HCT116 (cell line): ENCODE measurements at regions not wholly inside any gene's neighbourhood (a gene's known extent, or its start where the extent isn't known, plus 50 kb on each side); places are given as distances from the start of the nearest gene placed in this dataset.

ENCODE experiments used
- ATAC-seq: fragments of 200-7000 bp; cut with Tn5 transposase; 2 replicates; pipeline ENCODE4 v1.9.1; 2020; ENCODE audit warnings: mild to moderate bottlenecking, moderate library complexity
- BruUV-seq: library from RNA; stranded (reverse); fragments of 400-500 nt; replicated peaks from 2 replicates; lab custom pipeline; 2021; lab: Mats Ljungman, UMichigan
- CTCF ChIA-PET: fragments of 300-600 bp; sonication (Branson Sonifier 250); formaldehyde crosslinking; loops from one replicate; lab custom pipeline; 2021; ENCODE audit warnings: antibody characterized with exemption; lab: Charles Lee
- POLR2A ChIA-PET: fragments of 300-600, 350-600 bp; sonication (Branson Sonifier 250); formaldehyde crosslinking; loops from one replicate; lab custom pipeline; 2021; ENCODE audit warnings: antibody characterized with exemption; lab: Charles Lee
- RAD21 ChIA-PET, 2 experiments: fragments of 300-600 bp; sonication (Branson Sonifier 250); formaldehyde crosslinking; loops; one replicate each; lab custom pipeline; 2023; ENCODE audit warnings: low total read pairs in 2 of 2; ENCODE audit not compliant: uncharacterized antibody in 2 of 2, unreplicated experiment in 2 of 2, low non-redundant PET in 1 of 2; lab: Charles Lee
- DNase-seq: peaks from one replicate; pipeline ENCODE4 v3.0.0-alpha.2; 2010; ENCODE audit warnings: low read depth, low spot score
- H2AFZ ChIP-seq: fragments of 200-600 bp; shearing (Covaris generic), sonication (generic); 2 replicates; pipeline ENCODE4 v1.6.1; 2017; ENCODE audit warnings: low read depth, mixed run types, mixed read lengths, antibody characterized with exemption, low read length; ENCODE audit not compliant: poor library complexity, severe bottlenecking
- H3K27ac ChIP-seq: 2 replicates; pipeline ENCODE4 v1.5.1; 2012; ENCODE audit warnings: low read depth, low read length
- H3K27me3 ChIP-seq: fragments of 200-600 bp; sonication (generic); 2 replicates; pipeline ENCODE4 v1.6.1; 2016; ENCODE audit warnings: mixed run types, low read length, mixed read lengths; ENCODE audit not compliant: insufficient read depth
- H3K36me3 ChIP-seq, 2 experiments: fragments of 200-500 bp in 1 of 2; fragments of 200-600 bp in 1 of 2; sonication (Bioruptor generic) in 1 of 2; sonication (generic) in 1 of 2; 2 replicates each; pipeline versions ENCODE4 v1.5.1 to v1.6.1; 2014 to 2016; ENCODE audit warnings: low read length in 2 of 2, inconsistent platforms in 1 of 2, mixed read lengths in 1 of 2, mixed run types in 1 of 2; ENCODE audit not compliant: insufficient read depth in 2 of 2, control insufficient read depth in 1 of 2
- H3K4me1 ChIP-seq, 2 experiments: fragments of 200-600 bp in 1 of 2; sonication (generic) in 1 of 2; 2 replicates each; pipeline versions ENCODE4 v1.5.1 to v1.6.1; 2012 to 2017; ENCODE audit warnings: low read length in 2 of 2, inconsistent platforms in 1 of 2, mild to moderate bottlenecking in 1 of 2, mixed read lengths in 1 of 2, mixed run types in 1 of 2, moderate library complexity in 1 of 2; ENCODE audit not compliant: insufficient read depth in 2 of 2, control insufficient read depth in 1 of 2
- H3K4me2 ChIP-seq: fragments of 200-600 bp; sonication (generic); 2 replicates; pipeline ENCODE4 v1.6.1; 2017; ENCODE audit warnings: mixed run types, low read length, mixed read lengths
- H3K4me3 ChIP-seq, 2 experiments: fragments of 200-600 bp in 1 of 2; sonication (generic) in 1 of 2; replicated peaks in 1 of 2; 2 replicates each; pipeline ENCODE4 v1.5.1; 2011 to 2016; ENCODE audit warnings: low read length in 2 of 2, control low read depth in 1 of 2, low read depth in 1 of 2, mild to moderate bottlenecking in 1 of 2, mixed read lengths in 1 of 2, mixed run types in 1 of 2
- H3K79me2 ChIP-seq: fragments of 200-600 bp; sonication (generic); 2 replicates; pipeline ENCODE4 v1.6.1; 2017; ENCODE audit warnings: mild to moderate bottlenecking, mixed run types, low read length, moderate library complexity, mixed read lengths; ENCODE audit not compliant: insufficient read depth
- H3K9ac ChIP-seq: fragments of 200-600 bp; sonication (generic); 2 replicates; pipeline ENCODE4 v1.6.1; 2016; ENCODE audit warnings: low read length, mixed read lengths
- H3K9me2 ChIP-seq: fragments of 200-600 bp; sonication (generic), shearing (Covaris generic); 2 replicates; pipeline ENCODE4 v1.6.1; 2017; ENCODE audit warnings: mixed run types, mild to moderate bottlenecking, moderate library complexity; ENCODE audit not compliant: insufficient read depth
- H3K9me3 ChIP-seq, 2 experiments: fragments of 200-500 bp in 1 of 2; fragments of 200-600 bp in 1 of 2; sonication (Bioruptor generic) in 1 of 2; sonication (generic) in 1 of 2; 2 replicates each; pipeline ENCODE4 v1.6.1; 2014 to 2017; ENCODE audit warnings: low read length in 2 of 2, mixed read lengths in 2 of 2, inconsistent platforms in 1 of 2, low read depth in 1 of 2, mild to moderate bottlenecking in 1 of 2, mixed run types in 1 of 2, moderate library complexity in 1 of 2; ENCODE audit not compliant: control insufficient read depth in 1 of 2, insufficient read depth in 1 of 2
- H4K20me1 ChIP-seq: fragments of 200-600 bp; sonication (generic), shearing (Covaris generic); 2 replicates; pipeline ENCODE4 v1.6.1; 2017; ENCODE audit warnings: mixed run types, mild to moderate bottlenecking, moderate library complexity; ENCODE audit not compliant: insufficient read depth
- CBX3 ChIP-seq: IDR thresholded peaks from 2 replicates; pipeline ENCODE4 v1.6.1; 2012; ENCODE audit warnings: low read depth
- CEBPB ChIP-seq: IDR thresholded peaks from 2 replicates; pipeline ENCODE4 v1.6.1; 2012; ENCODE audit warnings: low read depth
- ELF1 ChIP-seq: IDR thresholded peaks from 2 replicates; pipeline ENCODE4 v1.6.1; 2012; ENCODE audit warnings: low read depth, borderline replicate concordance
- EZH2 ChIP-seq: fragments of 200-600 bp; sonication (generic); IDR thresholded peaks from 2 replicates; pipeline ENCODE4 v1.6.1; 2017; ENCODE audit warnings: antibody characterized with exemption, mixed run types
- FOSL1 ChIP-seq: IDR thresholded peaks from 2 replicates; pipeline ENCODE4 v1.6.1; 2012; ENCODE audit warnings: low read depth
- JUND ChIP-seq: IDR thresholded peaks from 2 replicates; pipeline ENCODE4 v1.6.1; 2012
- SIN3A ChIP-seq: IDR thresholded peaks from 2 replicates; pipeline ENCODE4 v1.6.1; 2012; ENCODE audit warnings: low read depth
- SP1 ChIP-seq: IDR thresholded peaks from 2 replicates; pipeline ENCODE4 v1.6.1; 2012; ENCODE audit warnings: low read depth
- SRF ChIP-seq: IDR thresholded peaks from 2 replicates; pipeline ENCODE4 v1.6.1; 2012; ENCODE audit warnings: low read depth
- YY1 ChIP-seq: IDR thresholded peaks from 2 replicates; pipeline ENCODE4 v1.6.1; 2011; ENCODE audit warnings: low read length, low read depth, moderate library complexity, mild to moderate bottlenecking; ENCODE audit not compliant: insufficient replicate concordance; ENCODE audit errors: extremely low read depth
- intact Hi-C: fragments of 100-400 bp; cut with micrococcal nuclease; formaldehyde crosslinking; loops from 2 replicates; pipeline ENCODE4 v1.10.0; 2022
- TF ChIP-seq, protein P1 (sequence below): IDR thresholded peaks from 2 replicates; pipeline ENCODE4 v1.6.1; 2012
- TF ChIP-seq, protein P2 (sequence below): IDR thresholded peaks from 2 replicates; pipeline ENCODE4 v1.6.1; 2011; ENCODE audit warnings: mild to moderate bottlenecking, low read length, moderate library complexity; ENCODE audit not compliant: insufficient replicate concordance; ENCODE audit errors: extremely low read depth
- TF ChIP-seq, protein P3 (sequence below), 3 experiments: fragments of 200-600 bp in 1 of 3; sonication (generic) in 1 of 3; IDR thresholded peaks in 2 of 3; conservative IDR thresholded peaks in 1 of 3; 2 replicates each; pipeline ENCODE4 v1.5.1; 2012 to 2017; ENCODE audit warnings: low read depth in 2 of 3, low read length in 2 of 3, antibody characterized with exemption in 1 of 3, borderline replicate concordance in 1 of 3, control low read depth in 1 of 3, mild to moderate bottlenecking in 1 of 3, mixed read lengths in 1 of 3, mixed run types in 1 of 3, moderate library complexity in 1 of 3; ENCODE audit not compliant: insufficient read depth in 1 of 3

DNA sequence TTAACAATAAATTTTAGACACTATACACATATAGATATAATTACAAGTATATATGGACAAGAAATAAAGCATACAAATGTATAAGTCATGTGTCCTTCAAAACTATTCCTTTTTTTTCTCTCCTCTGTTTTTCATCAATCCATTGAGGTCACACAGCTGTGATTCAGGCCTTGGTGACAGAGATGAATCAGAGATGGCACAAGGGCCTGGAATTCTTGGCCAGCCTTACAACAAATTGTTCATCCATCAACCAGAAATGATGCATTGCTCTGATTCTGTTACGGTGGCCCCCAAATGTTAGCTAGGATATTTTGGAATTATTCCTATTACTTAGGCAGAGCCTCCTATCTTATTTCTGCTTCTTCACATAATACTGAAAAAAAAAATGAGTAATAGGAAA is 108.7 kb upstream of the MPDZ start (continued):
- no peak for TF ChIP-seq EZH2
- TF ChIP-seq SIN3A = no peak
- TF ChIP-seq, protein P1, sequence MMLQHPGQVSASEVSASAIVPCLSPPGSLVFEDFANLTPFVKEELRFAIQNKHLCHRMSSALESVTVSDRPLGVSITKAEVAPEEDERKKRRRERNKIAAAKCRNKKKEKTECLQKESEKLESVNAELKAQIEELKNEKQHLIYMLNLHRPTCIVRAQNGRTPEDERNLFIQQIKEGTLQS = no peak
- TF ChIP-seq, protein P2, sequence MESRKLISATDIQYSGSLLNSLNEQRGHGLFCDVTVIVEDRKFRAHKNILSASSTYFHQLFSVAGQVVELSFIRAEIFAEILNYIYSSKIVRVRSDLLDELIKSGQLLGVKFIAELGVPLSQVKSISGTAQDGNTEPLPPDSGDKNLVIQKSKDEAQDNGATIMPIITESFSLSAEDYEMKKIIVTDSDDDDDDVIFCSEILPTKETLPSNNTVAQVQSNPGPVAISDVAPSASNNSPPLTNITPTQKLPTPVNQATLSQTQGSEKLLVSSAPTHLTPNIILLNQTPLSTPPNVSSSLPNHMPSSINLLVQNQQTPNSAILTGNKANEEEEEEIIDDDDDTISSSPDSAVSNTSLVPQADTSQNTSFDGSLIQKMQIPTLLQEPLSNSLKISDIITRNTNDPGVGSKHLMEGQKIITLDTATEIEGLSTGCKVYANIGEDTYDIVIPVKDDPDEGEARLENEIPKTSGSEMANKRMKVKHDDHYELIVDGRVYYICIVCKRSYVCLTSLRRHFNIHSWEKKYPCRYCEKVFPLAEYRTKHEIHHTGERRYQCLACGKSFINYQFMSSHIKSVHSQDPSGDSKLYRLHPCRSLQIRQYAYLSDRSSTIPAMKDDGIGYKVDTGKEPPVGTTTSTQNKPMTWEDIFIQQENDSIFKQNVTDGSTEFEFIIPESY = no peak
- TF ChIP-seq CBX3 = no peak
- TF ChIP-seq SRF = no peak
- TF ChIP-seq CEBPB = no peak
- no peak for TF ChIP-seq JUND
- TF ChIP-seq ELF1 = no peak
- TF ChIP-seq SP1 = no peak
- no peak for TF ChIP-seq FOSL1

DNA sequence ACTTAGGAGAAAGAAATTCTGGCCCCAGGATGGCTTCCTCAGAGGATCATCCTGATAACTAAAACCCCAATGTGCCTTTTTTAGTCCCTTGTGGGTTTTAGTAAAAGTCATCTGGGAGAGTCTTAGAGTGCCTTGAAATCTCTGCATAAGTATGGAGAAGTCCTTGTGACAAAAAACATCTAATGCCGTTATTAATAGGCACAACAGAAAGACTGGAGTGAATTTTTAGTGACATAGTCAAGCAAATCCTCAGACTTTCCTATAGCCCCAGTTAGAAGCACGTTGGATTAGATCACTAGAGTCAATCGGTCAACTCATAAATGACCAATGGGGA is 108.2 kb upstream of the MPDZ start:
- Histone ChIP-seq H3K27ac (no peak overlapping the region), H3K9me2 (no peaks in the 10 kb centered on the region), H3K4me1 (no peaks in the 10 kb centered on the region), H3K9me3 (no peaks in the 10 kb centered on the region; a peak in 1 of 4 replicates), H3K4me2 (no peak overlapping the region), H4K20me1 (no peaks in the 10 kb centered on the region), H3K9ac (no peak overlapping the region), H3K27me3 (no peaks in the 10 kb centered on the region), H3K79me2 (no peaks in the 10 kb centered on the region), H3K4me3 (no peak overlapping the region), H3K36me3 (no peaks in the 10 kb centered on the region), H2AFZ (no peak overlapping the region)
- ChIA-PET POLR2A (no interaction called here), RAD21 (no interaction called here), CTCF (no interaction called here)
- TF ChIP-seq SRF (no peak), YY1 (no peak), CBX3 (no peak), CEBPB (no peak)
- TF ChIP-seq, protein P3, sequence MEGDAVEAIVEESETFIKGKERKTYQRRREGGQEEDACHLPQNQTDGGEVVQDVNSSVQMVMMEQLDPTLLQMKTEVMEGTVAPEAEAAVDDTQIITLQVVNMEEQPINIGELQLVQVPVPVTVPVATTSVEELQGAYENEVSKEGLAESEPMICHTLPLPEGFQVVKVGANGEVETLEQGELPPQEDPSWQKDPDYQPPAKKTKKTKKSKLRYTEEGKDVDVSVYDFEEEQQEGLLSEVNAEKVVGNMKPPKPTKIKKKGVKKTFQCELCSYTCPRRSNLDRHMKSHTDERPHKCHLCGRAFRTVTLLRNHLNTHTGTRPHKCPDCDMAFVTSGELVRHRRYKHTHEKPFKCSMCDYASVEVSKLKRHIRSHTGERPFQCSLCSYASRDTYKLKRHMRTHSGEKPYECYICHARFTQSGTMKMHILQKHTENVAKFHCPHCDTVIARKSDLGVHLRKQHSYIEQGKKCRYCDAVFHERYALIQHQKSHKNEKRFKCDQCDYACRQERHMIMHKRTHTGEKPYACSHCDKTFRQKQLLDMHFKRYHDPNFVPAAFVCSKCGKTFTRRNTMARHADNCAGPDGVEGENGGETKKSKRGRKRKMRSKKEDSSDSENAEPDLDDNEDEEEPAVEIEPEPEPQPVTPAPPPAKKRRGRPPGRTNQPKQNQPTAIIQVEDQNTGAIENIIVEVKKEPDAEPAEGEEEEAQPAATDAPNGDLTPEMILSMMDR (IDR thresholded peaks at IDR 0.05 in 2 of 3, conservative IDR thresholded peaks at IDR 0.05 in 1 of 3; ENCODE audit: borderline replicate concordance in 1 of 3, insufficient read depth in 1 of 3, low read depth in 2 of 3, low read length in 2 of 3) = no peak
- intact Hi-C loops = no loop called here
- BruUV-seq = no TSS peak
- DNase-seq (no peak), ATAC-seq (no peak)
